Thoracic aorta (tissue), 2 donors: ENCODE measurements at regions not wholly inside any gene's neighbourhood (a gene's known extent, or its start where the extent isn't known, plus 50 kb on each side); places are given as distances from the start of the nearest gene placed in this dataset.

Experiments
- ATAC-seq: fragments of 150-250 bp; one replicate; pipeline ENCODE4 v1.8.0; 2017; ENCODE audit warnings: low read depth; ENCODE audit not compliant: insufficient number of reproducible peaks, low FRiP score
- DNase-seq: peaks from one replicate; pipeline ENCODE4 v3.0.0-alpha.2; 2020; ENCODE audit warnings: low spot score
- H3K27ac ChIP-seq, 2 donors: fragments of 200-600 bp; sonication (generic); 1 replicate in 1 of 2; 2 replicates in 1 of 2; pipeline ENCODE4 v1.5.1; 2016; ENCODE audit warnings: mild to moderate bottlenecking in 2 of 2, moderate library complexity in 2 of 2
- H3K27me3 ChIP-seq: fragments of 200-600 bp; sonication (generic); replicated peaks from 2 replicates; pipeline ENCODE4 v1.6.0; 2016; ENCODE audit warnings: mild to moderate bottlenecking; ENCODE audit not compliant: insufficient read depth
- H3K36me3 ChIP-seq: fragments of 200-600 bp; sonication (generic); one replicate; pipeline ENCODE4 v1.5.1; 2016
- H3K4me1 ChIP-seq, 2 donors: fragments of 200-600 bp; sonication (generic); 1 replicate in 1 of 2; 2 replicates in 1 of 2; pipeline versions ENCODE4 v1.5.1 to v1.6.0; 2016; ENCODE audit warnings: low read depth in 2 of 2, mild to moderate bottlenecking in 1 of 2; ENCODE audit not compliant: control insufficient read depth in 1 of 2
- H3K4me3 ChIP-seq: fragments of 200-600 bp; sonication (generic); 2 replicates; pipeline ENCODE4 v1.5.1; 2016; ENCODE audit warnings: mild to moderate bottlenecking
- H3K9me3 ChIP-seq: fragments of 200-600 bp; sonication (generic); 2 replicates; pipeline ENCODE4 v1.5.1; 2016
- TF ChIP-seq, protein P1 (sequence below): fragments of 200-600 bp; sonication (generic); IDR thresholded peaks from one replicate; pipeline ENCODE4 v1.5.1; 2019; ENCODE audit warnings: antibody characterized with exemption

GRCh38 chr10:130550952-130551674 is 414.9 kb downstream of the GLRX3 start:
- DNase-seq (no peak), ATAC-seq (no peak)
- Histone ChIP-seq H3K27me3 (no peaks in the 10 kb centered on the region), H3K4me3 (no peak overlapping the region), H3K9me3 (no peaks in the 10 kb centered on the region), H3K4me1 (no peaks in the 10 kb centered on the region), H3K36me3 (no peaks in the 10 kb centered on the region), H3K27ac (no peak overlapping the region)
- TF ChIP-seq, protein P1, sequence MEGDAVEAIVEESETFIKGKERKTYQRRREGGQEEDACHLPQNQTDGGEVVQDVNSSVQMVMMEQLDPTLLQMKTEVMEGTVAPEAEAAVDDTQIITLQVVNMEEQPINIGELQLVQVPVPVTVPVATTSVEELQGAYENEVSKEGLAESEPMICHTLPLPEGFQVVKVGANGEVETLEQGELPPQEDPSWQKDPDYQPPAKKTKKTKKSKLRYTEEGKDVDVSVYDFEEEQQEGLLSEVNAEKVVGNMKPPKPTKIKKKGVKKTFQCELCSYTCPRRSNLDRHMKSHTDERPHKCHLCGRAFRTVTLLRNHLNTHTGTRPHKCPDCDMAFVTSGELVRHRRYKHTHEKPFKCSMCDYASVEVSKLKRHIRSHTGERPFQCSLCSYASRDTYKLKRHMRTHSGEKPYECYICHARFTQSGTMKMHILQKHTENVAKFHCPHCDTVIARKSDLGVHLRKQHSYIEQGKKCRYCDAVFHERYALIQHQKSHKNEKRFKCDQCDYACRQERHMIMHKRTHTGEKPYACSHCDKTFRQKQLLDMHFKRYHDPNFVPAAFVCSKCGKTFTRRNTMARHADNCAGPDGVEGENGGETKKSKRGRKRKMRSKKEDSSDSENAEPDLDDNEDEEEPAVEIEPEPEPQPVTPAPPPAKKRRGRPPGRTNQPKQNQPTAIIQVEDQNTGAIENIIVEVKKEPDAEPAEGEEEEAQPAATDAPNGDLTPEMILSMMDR = no peak

- Histone ChIP-seq H3K4me1 (no peaks in the 10 kb centered on the region), H3K36me3 (no peaks in the 10 kb centered on the region), H3K27me3 (no peaks in the 10 kb centered on the region), H3K9me3 (no peaks in the 10 kb centered on the region), H3K4me3 (no peak overlapping the region), H3K27ac (no peak overlapping the region)
- no peak for DNase-seq
- ATAC-seq = no peak
- TF ChIP-seq, protein P1 = no peak
Observed at GRCh38 chr10:130551676-130552075, 415.5 kb downstream of the GLRX3 start.

DNA sequence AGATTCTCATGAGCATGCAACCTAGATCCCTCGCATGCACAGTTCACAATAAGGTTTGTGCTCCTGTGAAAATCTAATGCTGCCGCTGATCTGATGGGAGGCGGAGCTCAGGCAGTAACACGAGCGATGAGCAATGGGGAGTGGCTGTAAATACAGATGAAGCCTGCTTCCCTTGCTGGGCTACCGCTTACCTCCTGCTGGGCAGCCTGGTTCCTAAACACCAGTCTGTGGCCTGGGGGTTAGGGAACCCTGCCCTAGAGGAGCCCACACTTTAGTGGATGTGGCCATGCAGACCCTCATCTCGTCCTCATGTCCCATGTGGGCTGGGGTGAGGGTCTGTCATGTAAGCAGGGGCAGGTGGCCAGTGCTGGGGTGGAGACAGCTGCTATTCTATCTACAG is 417.6 kb downstream of the GLRX3 start:
- H3K36me3 ChIP-seq = no peaks in the 10 kb centered on the region
- DNase-seq (no peak), ATAC-seq (no peak)
- no peak overlapping the region for H3K27ac ChIP-seq
- no peaks in the 10 kb centered on the region for H3K4me1 ChIP-seq
- H3K27me3 ChIP-seq = no peaks in the 10 kb centered on the region
- TF ChIP-seq, protein P1 = no peak
- no peak overlapping the region for H3K4me3 ChIP-seq
- no peaks in the 10 kb centered on the region for H3K9me3 ChIP-seq

GRCh38 chr10:130554701-130555410 is 418.7 kb downstream of the GLRX3 start:
- no peaks in the 10 kb centered on the region for H3K27me3 ChIP-seq
- H3K9me3 ChIP-seq = no peaks in the 10 kb centered on the region
- ATAC-seq (no peak), DNase-seq (no peak)
- H3K27ac ChIP-seq = no peak overlapping the region
- H3K4me1 ChIP-seq = no peaks in the 10 kb centered on the region
- H3K4me3 ChIP-seq = no peak overlapping the region
- no peaks in the 10 kb centered on the region for H3K36me3 ChIP-seq
- TF ChIP-seq, protein P1 = no peak

DNA sequence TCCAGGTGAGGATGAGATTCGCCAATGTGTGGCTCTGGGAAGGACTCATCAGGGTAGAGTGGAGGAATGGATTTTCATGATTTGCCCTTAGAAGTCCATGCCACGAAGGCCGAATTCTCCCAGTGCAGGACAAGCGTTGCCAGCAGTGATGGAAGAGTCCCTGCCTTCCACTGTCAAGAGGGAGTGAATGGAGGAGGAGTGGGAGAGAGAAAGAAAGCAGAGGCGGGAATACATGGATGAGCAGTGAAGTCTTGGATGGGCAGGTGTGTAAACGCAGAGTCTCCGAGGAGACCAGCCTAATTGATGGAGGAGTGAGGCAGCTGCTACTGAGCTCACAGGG is 419.2 kb downstream of the GLRX3 start:
- Histone ChIP-seq H3K4me3 (no peak overlapping the region), H3K36me3 (no peaks in the 10 kb centered on the region), H3K4me1 (no peaks in the 10 kb centered on the region), H3K27me3 (no peaks in the 10 kb centered on the region), H3K9me3 (no peaks in the 10 kb centered on the region), H3K27ac (no peak overlapping the region)
- TF ChIP-seq, protein P1 = no peak
- DNase-seq (no peak), ATAC-seq (no peak)
